MM.1S (cell line): ENCODE measurements at regions not wholly inside any gene's neighbourhood (a gene's known extent, or its start where the extent isn't known, plus 50 kb on each side); places are given as distances from the start of the nearest gene placed in this dataset.

Source experiments
- EZH2 ChIP-seq: fragments of 300-600 bp; sonication (generic); optimal IDR thresholded peaks from 2 replicates; pipeline ENCODE3; 2017; ENCODE audit warnings: low read depth, mild to moderate bottlenecking, antibody characterized with exemption, low read length, mixed read lengths
- TF ChIP-seq, protein P1 (sequence below): fragments of 300-600 bp; sonication (generic); IDR thresholded peaks from 2 replicates; pipeline ENCODE4 v1.5.1; 2016; ENCODE audit warnings: antibody characterized with exemption, low read length, mixed read lengths

DNA sequence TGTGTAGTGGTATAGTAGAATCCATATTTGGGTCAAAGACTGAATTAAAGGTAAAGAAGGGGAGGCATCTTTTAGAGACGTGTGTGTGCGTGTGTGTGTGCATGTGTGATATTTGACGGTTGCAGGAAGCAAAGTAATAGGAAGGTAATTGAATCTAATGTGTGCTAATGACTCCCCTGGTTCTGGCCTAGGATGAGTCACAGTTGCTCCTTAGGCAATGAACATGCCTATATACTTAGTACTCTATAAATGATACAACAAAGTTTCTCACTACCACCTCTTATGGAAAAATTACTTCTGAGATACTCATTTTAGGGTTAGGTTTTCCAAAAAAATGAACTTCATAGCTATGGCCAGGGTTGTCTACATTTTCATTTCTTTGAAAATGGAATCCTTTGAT is 409.6 kb downstream of the GUCY1A2 start:
- TF ChIP-seq, protein P1, sequence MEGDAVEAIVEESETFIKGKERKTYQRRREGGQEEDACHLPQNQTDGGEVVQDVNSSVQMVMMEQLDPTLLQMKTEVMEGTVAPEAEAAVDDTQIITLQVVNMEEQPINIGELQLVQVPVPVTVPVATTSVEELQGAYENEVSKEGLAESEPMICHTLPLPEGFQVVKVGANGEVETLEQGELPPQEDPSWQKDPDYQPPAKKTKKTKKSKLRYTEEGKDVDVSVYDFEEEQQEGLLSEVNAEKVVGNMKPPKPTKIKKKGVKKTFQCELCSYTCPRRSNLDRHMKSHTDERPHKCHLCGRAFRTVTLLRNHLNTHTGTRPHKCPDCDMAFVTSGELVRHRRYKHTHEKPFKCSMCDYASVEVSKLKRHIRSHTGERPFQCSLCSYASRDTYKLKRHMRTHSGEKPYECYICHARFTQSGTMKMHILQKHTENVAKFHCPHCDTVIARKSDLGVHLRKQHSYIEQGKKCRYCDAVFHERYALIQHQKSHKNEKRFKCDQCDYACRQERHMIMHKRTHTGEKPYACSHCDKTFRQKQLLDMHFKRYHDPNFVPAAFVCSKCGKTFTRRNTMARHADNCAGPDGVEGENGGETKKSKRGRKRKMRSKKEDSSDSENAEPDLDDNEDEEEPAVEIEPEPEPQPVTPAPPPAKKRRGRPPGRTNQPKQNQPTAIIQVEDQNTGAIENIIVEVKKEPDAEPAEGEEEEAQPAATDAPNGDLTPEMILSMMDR = no peak
- no peak for TF ChIP-seq EZH2
